GM12875 (cell line): ENCODE measurements at regions not wholly inside any gene's neighbourhood (a gene's known extent, or its start where the extent isn't known, plus 50 kb on each side); places are given as distances from the start of the nearest gene placed in this dataset.

Source experiments
- H3K4me3 ChIP-seq: one replicate; pipeline ENCODE4 v1.5.1; 2011; ENCODE audit warnings: low read depth, low read length, control low read depth
- CTCF ChIP-seq: IDR thresholded peaks from 2 replicates; pipeline ENCODE4 v1.5.1; 2011; ENCODE audit warnings: low read depth, mild to moderate bottlenecking, control low read depth, inconsistent platforms, low read length, moderate library complexity, borderline replicate concordance; ENCODE audit not compliant: insufficient read depth

GRCh38 chr13:56869671-56870070, 271.0 kb upstream of the PRR20A start:
- H3K4me3 ChIP-seq: no peak overlapping the region
- TF ChIP-seq CTCF: no peak

- H3K4me3 ChIP-seq: no peak overlapping the region
- TF ChIP-seq CTCF: no peak
Observed at GRCh38 chr13:56886398-56886797, 254.3 kb upstream of the PRR20A start.

- H3K4me3 ChIP-seq: no peak overlapping the region
- no peak for TF ChIP-seq CTCF
Observed at GRCh38 chr13:56888455-56888854, 252.3 kb upstream of the PRR20A start.

GRCh38 chr13:56893843-56894242, 246.9 kb upstream of the PRR20A start:
- no peak overlapping the region for H3K4me3 ChIP-seq
- no peak for TF ChIP-seq CTCF

GRCh38 chr13:56900549-56901279, 240.0 kb upstream of the PRR20A start:
- no peak for TF ChIP-seq CTCF
- H3K4me3 ChIP-seq: no peak overlapping the region

GRCh38 chr13:56902276-56902675, 238.4 kb upstream of the PRR20A start:
- H3K4me3 ChIP-seq: no peak overlapping the region

More at GRCh38 chr13:56902276-56902675, 238.4 kb upstream of the PRR20A start:
- TF ChIP-seq CTCF: no peak
